ENCODE measurements at regions not wholly inside any gene's neighbourhood (a gene's known extent, or its start where the extent isn't known, plus 50 kb on each side); places are given as distances from the start of the nearest gene placed in this dataset.
A peak's percentile ranks its signal among the peaks of the same experiment; 100 is the strongest.
"Not testable (repeated sequence)": the region's sequence is repeated elsewhere in the genome, so short reads cannot be mapped to it uniquely, and the experiment has no call there.

GRCh38 chr16:21517263-21517662 is 82.1 kb upstream of the METTL9 start:
- not testable (repeated sequence) for DNase-seq

- not testable (repeated sequence) for DNase-seq
Observed at GRCh38 chr16:21519361-21520133, 79.8 kb upstream of the METTL9 start.

GRCh38 chr16:21520134-21521047 is 79.0 kb upstream of the METTL9 start:
- peak; percentile 60 to 75 for DNase-seq

- DNase-seq = not testable (repeated sequence)
Observed at GRCh38 chr16:21521048-21521389, 78.4 kb upstream of the METTL9 start.

- DNase-seq = not testable (repeated sequence)
Observed at GRCh38 chr16:21521390-21522143, 77.8 kb upstream of the METTL9 start.

- DNase-seq = not testable (repeated sequence)
Observed at GRCh38 chr16:21522846-21523245, 76.5 kb upstream of the METTL9 start.

- DNase-seq = no peak
Observed at GRCh38 chr16:21523411-21524067, 75.8 kb upstream of the METTL9 start.

- no peak for DNase-seq
Observed at GRCh38 chr16:21524068-21524751, 75.2 kb upstream of the METTL9 start.

GRCh38 chr16:21524752-21525028 is 74.7 kb upstream of the METTL9 start:
- not testable (repeated sequence) for DNase-seq

GRCh38 chr16:21525029-21525895 is 74.1 kb upstream of the METTL9 start:
- not testable (repeated sequence) for DNase-seq

GRCh38 chr16:21525956-21526922 is 73.1 kb upstream of the METTL9 start:
- not testable (repeated sequence) for DNase-seq

GRCh38 chr16:21526923-21527807 is 72.2 kb upstream of the METTL9 start:
- DNase-seq = no peak

- not testable (repeated sequence) for DNase-seq
Observed at GRCh38 chr16:21529060-21529658, 70.2 kb upstream of the METTL9 start.

GRCh38 chr16:21530729-21531383 is 68.5 kb upstream of the METTL9 start:
- DNase-seq = not testable (repeated sequence)

- DNase-seq = not testable (repeated sequence)
Observed at GRCh38 chr16:21532996-21533395, 66.4 kb upstream of the METTL9 start.

GRCh38 chr16:21533474-21533873 is 65.9 kb upstream of the METTL9 start:
- DNase-seq = not testable (repeated sequence)

- DNase-seq = not testable (repeated sequence)
Observed at GRCh38 chr16:21534561-21534960, 64.8 kb upstream of the METTL9 start.

GRCh38 chr16:21535201-21535600 is 64.2 kb upstream of the METTL9 start:
- not testable (repeated sequence) for DNase-seq

All from SW 1271 (cell line).